SK-N-SH (cell line): ENCODE measurements at regions not wholly inside any gene's neighbourhood (a gene's known extent, or its start where the extent isn't known, plus 50 kb on each side); places are given as distances from the start of the nearest gene placed in this dataset.

Experiments
- CTCF ChIA-PET: fragments of 300-600, 350-600 bp; formaldehyde crosslinking; extraction: SDS; loops from one replicate; lab custom pipeline; 2021; lab: Yijun Ruan, JAX
- POLR2A ChIA-PET: fragments of 350-600 bp; sonication (Branson Sonifier 250); formaldehyde crosslinking; extraction: SDS; loops from one replicate; lab custom pipeline; 2020; ENCODE audit warnings: antibody characterized with exemption, inconsistent platforms; lab: Yijun Ruan, JAX
- DNase-seq: peaks from one replicate; pipeline ENCODE4 v3.0.0; 2012
- H2AFZ ChIP-seq: fragments of 200-600 bp; sonication (generic); 2 replicates; pipeline ENCODE4 v1.8.1; 2016; ENCODE audit warnings: antibody characterized with exemption, mild to moderate bottlenecking, low read depth
- H3F3A ChIP-seq: fragments of 200-600 bp; sonication (generic); replicated peaks from 2 replicates; pipeline ENCODE3; 2016; ENCODE audit warnings: antibody characterized with exemption, mild to moderate bottlenecking; ENCODE audit not compliant: insufficient read depth
- H3K27ac ChIP-seq, 2 experiments: fragments of 200-500 bp in 1 of 2; fragments of 200-600 bp in 1 of 2; sonication (Bioruptor generic) in 1 of 2; sonication (generic), shearing (Covaris generic) in 1 of 2; 2 replicates each; pipeline versions ENCODE4 v1.5.1 to v1.6.1; 2014 to 2016; ENCODE audit warnings: low read depth in 2 of 2, inconsistent platforms in 1 of 2, low read length in 1 of 2, mild to moderate bottlenecking in 1 of 2, mixed read lengths in 1 of 2
- H3K27me3 ChIP-seq: fragments of 200-600 bp; sonication (generic), shearing (Covaris generic); 2 replicates; pipeline ENCODE4 v1.6.1; 2016; ENCODE audit warnings: mixed run types; ENCODE audit not compliant: insufficient read depth
- H3K36me3 ChIP-seq, 2 experiments: fragments of 200-500 bp in 1 of 2; fragments of 200-600 bp in 1 of 2; sonication (Bioruptor generic) in 1 of 2; sonication (generic) in 1 of 2; replicated peaks in 1 of 2; 2 replicates each; pipeline versions ENCODE3 to v1.5.1; 2014 to 2016; ENCODE audit warnings: low read length in 1 of 2, mild to moderate bottlenecking in 1 of 2; ENCODE audit not compliant: insufficient read depth in 2 of 2, control insufficient read depth in 1 of 2
- H3K4me1 ChIP-seq, 2 experiments: fragments of 200-500 bp in 1 of 2; fragments of 200-600 bp in 1 of 2; sonication (Bioruptor generic) in 1 of 2; sonication (generic), shearing (Covaris generic) in 1 of 2; 2 replicates each; pipeline versions ENCODE4 v1.5.1 to v1.6.1; 2014 to 2016; ENCODE audit warnings: low read depth in 1 of 2, low read length in 1 of 2, mixed run types in 1 of 2; ENCODE audit not compliant: insufficient read depth in 2 of 2, control insufficient read depth in 1 of 2
- H3K4me2 ChIP-seq: fragments of 200-600 bp; sonication (generic), shearing (Covaris generic); 2 replicates; pipeline ENCODE4 v1.6.1; 2017; ENCODE audit warnings: mixed run types
- H3K4me3 ChIP-seq, 2 experiments: fragments of 200-500 bp in 1 of 2; fragments of 200-600 bp in 1 of 2; sonication (Bioruptor generic) in 1 of 2; sonication (generic), shearing (Covaris generic) in 1 of 2; 2 replicates each; pipeline versions ENCODE4 v1.5.1 to v1.8.1; 2014 to 2016; ENCODE audit warnings: low read depth in 2 of 2, inconsistent platforms in 1 of 2, low read length in 1 of 2, mild to moderate bottlenecking in 1 of 2, mixed read lengths in 1 of 2, moderate library complexity in 1 of 2
- H3K79me2 ChIP-seq: fragments of 200-600 bp; sonication (generic); 2 replicates; pipeline ENCODE4 v1.8.1; 2017; ENCODE audit warnings: mild to moderate bottlenecking; ENCODE audit not compliant: insufficient read depth
- H3K9ac ChIP-seq: fragments of 200-600 bp; sonication (generic); 2 replicates; pipeline ENCODE4 v1.6.1; 2017; ENCODE audit warnings: mixed run types
- H3K9me2 ChIP-seq: fragments of 200-600 bp; sonication (generic); 2 replicates; pipeline ENCODE4 v1.6.1; 2017; ENCODE audit warnings: mixed run types
- H3K9me3 ChIP-seq: fragments of 200-600 bp; sonication (generic); 2 replicates; pipeline ENCODE4 v1.6.1; 2017; ENCODE audit warnings: mixed run types, mild to moderate bottlenecking, moderate library complexity
- H4K20me1 ChIP-seq: fragments of 200-600 bp; sonication (generic); 2 replicates; pipeline ENCODE4 v1.6.1; 2017; ENCODE audit warnings: mild to moderate bottlenecking, mixed run types; ENCODE audit not compliant: insufficient read depth
- CHD2 ChIP-seq: fragments of 150-350 bp; IDR thresholded peaks from 2 replicates; pipeline ENCODE4 v1.6.1; 2018; ENCODE audit warnings: low read length; ENCODE audit not compliant: partially characterized antibody
- ELF1 ChIP-seq: IDR thresholded peaks from 2 replicates; pipeline ENCODE4 v1.4.0; 2012
- EP300 ChIP-seq, 2 experiments: IDR thresholded peaks; 2 replicates each; pipeline versions ENCODE4 v1.4.0 to v1.6.1; 2012; ENCODE audit warnings: borderline replicate concordance in 1 of 2, low read depth in 1 of 2, low read length in 1 of 2
- FOXJ3 ChIP-seq: sonication (generic); formaldehyde crosslinking; IDR thresholded peaks from 2 replicates; pipeline ENCODE4 v1.5.1; 2020; ENCODE audit warnings: mild to moderate bottlenecking, missing genetic modification reagents
- FOXM1 ChIP-seq: IDR thresholded peaks from 2 replicates; pipeline ENCODE4 v1.4.0; 2012; ENCODE audit warnings: low read depth, mild to moderate bottlenecking
- GATA2 ChIP-seq: sonication (generic); formaldehyde crosslinking; IDR thresholded peaks from 2 replicates; pipeline ENCODE4 v1.5.0; 2020; ENCODE audit warnings: mild to moderate bottlenecking, missing genetic modification reagents
- JUND ChIP-seq: IDR thresholded peaks from 2 replicates; pipeline ENCODE4 v1.4.0; 2012
- MAX ChIP-seq: IDR thresholded peaks from 2 replicates; pipeline ENCODE4 v1.4.0; 2012; ENCODE audit warnings: low read depth
- MEF2A ChIP-seq: IDR thresholded peaks from 2 replicates; pipeline ENCODE4 v1.4.0; 2012; ENCODE audit warnings: low read depth, borderline replicate concordance
- MXI1 ChIP-seq: IDR thresholded peaks from 2 replicates; pipeline ENCODE4 v1.6.1; 2012; ENCODE audit warnings: mild to moderate bottlenecking, low read depth, low read length, improper control_type of control experiment
- NFIC ChIP-seq: IDR thresholded peaks from 2 replicates; pipeline ENCODE4 v1.4.0; 2012; ENCODE audit warnings: borderline replicate concordance
- POLR2AphosphoS5 ChIP-seq: IDR thresholded peaks from 2 replicates; pipeline ENCODE4 v1.6.1; 2012; ENCODE audit warnings: low read depth, low read length
- RAD21 ChIP-seq: IDR thresholded peaks from 2 replicates; pipeline ENCODE4 v1.6.1; 2012; ENCODE audit warnings: mild to moderate bottlenecking, low read length
- RFX5 ChIP-seq: IDR thresholded peaks from 2 replicates; pipeline ENCODE4 v1.6.1; 2012; ENCODE audit warnings: mild to moderate bottlenecking, improper control_type of control experiment, low read length
- SIN3A ChIP-seq: IDR thresholded peaks from 2 replicates; pipeline ENCODE4 v1.6.1; 2012; ENCODE audit warnings: low read depth, mild to moderate bottlenecking, low read length, moderate library complexity, borderline replicate concordance
- SMC3 ChIP-seq: IDR thresholded peaks from 2 replicates; pipeline ENCODE4 v1.6.1; 2012; ENCODE audit warnings: low read depth, low read length, improper control_type of control experiment
- TEAD4 ChIP-seq: IDR thresholded peaks from 2 replicates; pipeline ENCODE4 v1.4.0; 2012; ENCODE audit warnings: mild to moderate bottlenecking, borderline replicate concordance; ENCODE audit not compliant: insufficient read depth
- ZBTB33 ChIP-seq: IDR thresholded peaks from 2 replicates; pipeline ENCODE4 v1.4.0; 2012; ENCODE audit warnings: low read depth, borderline replicate concordance
- WGBS: methylation state at CpG from one replicate; pipeline ENCODE4 v1.1.6; 2017; ENCODE audit warnings: low lambda C conversion rate; 5-methylcytosine and 5-hydroxymethylcytosine counted together
- TF ChIP-seq, protein P1 (sequence below): IDR thresholded peaks from 2 replicates; pipeline ENCODE4 v1.6.1; 2012; ENCODE audit warnings: mild to moderate bottlenecking, low read depth, low read length, moderate library complexity

GRCh38 chr18:68234131-68234530 is 480.8 kb downstream of the TMX3 start:
- no peaks in the 10 kb centered on the region; the same call in 1 of the 2 replicates for H3K9me3 ChIP-seq
- no peaks in the 10 kb centered on the region for H3K9me2 ChIP-seq
- H3K4me3 ChIP-seq, result no peak overlapping the region
- no peaks in the 10 kb centered on the region for H3K4me1 ChIP-seq
- no peak for TF ChIP-seq FOXM1
- no peak for TF ChIP-seq SIN3A
- TF ChIP-seq POLR2AphosphoS5, result no peak
- TF ChIP-seq FOXJ3 (CRISPR knock-in tag), result no peak
- no peak for TF ChIP-seq RAD21
- TF ChIP-seq EP300 (IDR thresholded peaks at IDR 0.05; ENCODE audit: borderline replicate concordance in 1 of 2, low read depth in 1 of 2, low read length in 1 of 2), result no peak
- TF ChIP-seq, protein P1, sequence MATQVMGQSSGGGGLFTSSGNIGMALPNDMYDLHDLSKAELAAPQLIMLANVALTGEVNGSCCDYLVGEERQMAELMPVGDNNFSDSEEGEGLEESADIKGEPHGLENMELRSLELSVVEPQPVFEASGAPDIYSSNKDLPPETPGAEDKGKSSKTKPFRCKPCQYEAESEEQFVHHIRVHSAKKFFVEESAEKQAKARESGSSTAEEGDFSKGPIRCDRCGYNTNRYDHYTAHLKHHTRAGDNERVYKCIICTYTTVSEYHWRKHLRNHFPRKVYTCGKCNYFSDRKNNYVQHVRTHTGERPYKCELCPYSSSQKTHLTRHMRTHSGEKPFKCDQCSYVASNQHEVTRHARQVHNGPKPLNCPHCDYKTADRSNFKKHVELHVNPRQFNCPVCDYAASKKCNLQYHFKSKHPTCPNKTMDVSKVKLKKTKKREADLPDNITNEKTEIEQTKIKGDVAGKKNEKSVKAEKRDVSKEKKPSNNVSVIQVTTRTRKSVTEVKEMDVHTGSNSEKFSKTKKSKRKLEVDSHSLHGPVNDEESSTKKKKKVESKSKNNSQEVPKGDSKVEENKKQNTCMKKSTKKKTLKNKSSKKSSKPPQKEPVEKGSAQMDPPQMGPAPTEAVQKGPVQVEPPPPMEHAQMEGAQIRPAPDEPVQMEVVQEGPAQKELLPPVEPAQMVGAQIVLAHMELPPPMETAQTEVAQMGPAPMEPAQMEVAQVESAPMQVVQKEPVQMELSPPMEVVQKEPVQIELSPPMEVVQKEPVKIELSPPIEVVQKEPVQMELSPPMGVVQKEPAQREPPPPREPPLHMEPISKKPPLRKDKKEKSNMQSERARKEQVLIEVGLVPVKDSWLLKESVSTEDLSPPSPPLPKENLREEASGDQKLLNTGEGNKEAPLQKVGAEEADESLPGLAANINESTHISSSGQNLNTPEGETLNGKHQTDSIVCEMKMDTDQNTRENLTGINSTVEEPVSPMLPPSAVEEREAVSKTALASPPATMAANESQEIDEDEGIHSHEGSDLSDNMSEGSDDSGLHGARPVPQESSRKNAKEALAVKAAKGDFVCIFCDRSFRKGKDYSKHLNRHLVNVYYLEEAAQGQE, result no peak
- no peak for TF ChIP-seq GATA2 (CRISPR knock-in tag)
- TF ChIP-seq SMC3, result no peak
- TF ChIP-seq RFX5, result no peak
- TF ChIP-seq NFIC, result no peak
- no peak for TF ChIP-seq CHD2
- no peak for TF ChIP-seq JUND
- no peak for TF ChIP-seq MXI1
- TF ChIP-seq ZBTB33, result no peak
- no peak for TF ChIP-seq TEAD4
- no peak for TF ChIP-seq ELF1
- no peak for TF ChIP-seq MAX
- no peak for TF ChIP-seq MEF2A
- TF ChIP-seq, all 33 proteins: peak for 0
- no peak for DNase-seq
- Histone ChIP-seq H3K4me2 (no peak overlapping the region), H3K9ac (no peak overlapping the region), H3K79me2 (no peaks in the 10 kb centered on the region), H3K36me3 (no peaks in the 10 kb centered on the region), H2AFZ (no peak overlapping the region), H3K27me3 (no peaks in the 10 kb centered on the region), H3K27ac (no peak overlapping the region), H3F3A (no peaks in the 10 kb centered on the region), H4K20me1 (no peaks in the 10 kb centered on the region)
- ChIA-PET POLR2A (no interaction called here), CTCF (no interaction called here)
- 95% methylated on average over 1 of the region's 1 CpG for WGBS
